Posterior cingulate gyrus (tissue), 11 donors: ENCODE measurements at regions not wholly inside any gene's neighbourhood (a gene's known extent, or its start where the extent isn't known, plus 50 kb on each side); places are given as distances from the start of the nearest gene placed in this dataset.
A peak's percentile ranks its signal among the peaks of the same experiment; 100 is the strongest.
"Not testable (repeated sequence)": the region's sequence is repeated elsewhere in the genome, so short reads cannot be mapped to it uniquely, and the experiment has no call there.

Source experiments
- DNase-seq, 10 donors: peaks; one replicate each; pipeline versions ENCODE4 v3.0.0 to v3.0.0-alpha.2; 2020 to 2021; ENCODE audit warnings: mixed read lengths in 3 of 10
- intact Hi-C: fragments of 100-400 bp; cut with DNase I; formaldehyde crosslinking; loops from one replicate; pipeline ENCODE4 v1.15.1; 2023

DNA sequence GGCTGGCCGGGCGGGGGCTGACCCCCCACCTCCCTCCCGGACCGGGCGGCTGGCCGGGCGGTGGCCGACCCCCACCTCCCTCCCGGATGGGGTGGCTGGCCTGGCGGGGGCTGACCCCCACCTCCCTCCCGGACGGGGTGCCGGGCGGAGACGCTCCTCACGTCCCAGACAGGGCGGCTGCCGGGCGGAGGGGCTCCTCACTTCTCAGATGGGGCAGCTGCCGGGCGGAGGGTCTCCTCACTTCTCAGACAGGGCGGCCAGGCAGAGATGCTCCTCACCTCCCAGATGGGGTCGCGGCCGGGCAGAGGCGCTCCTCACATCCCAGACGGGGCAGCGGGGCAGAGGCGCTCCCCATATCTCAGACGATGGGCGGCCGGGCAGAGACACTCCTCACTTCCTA is 965.8 kb upstream of the DEFB115 start:
- DNase-seq, intact Hi-C loops: not testable (repeated sequence)

DNA sequence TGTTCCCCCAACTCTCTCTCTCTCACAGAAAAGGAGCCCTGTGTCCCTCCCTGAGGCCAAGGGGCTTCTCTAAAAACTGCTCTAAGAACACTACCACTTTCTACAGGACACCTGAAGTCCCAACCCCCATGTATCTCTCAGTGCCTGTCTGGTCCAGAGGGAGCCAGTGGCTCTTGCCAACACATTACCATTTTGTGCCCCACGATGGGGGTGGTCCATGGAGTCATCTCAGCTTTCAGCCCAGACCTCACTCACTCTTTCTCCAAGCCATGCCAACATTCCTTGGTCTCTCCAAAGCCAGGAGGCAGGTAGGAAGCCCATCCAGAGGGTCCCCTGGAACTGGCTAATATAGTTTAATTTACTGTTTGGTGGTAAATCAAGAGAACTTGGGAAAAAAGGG is 962.1 kb upstream of the DEFB115 start:
- DNase-seq, intact Hi-C loops: not testable (repeated sequence)

- intact Hi-C loops, DNase-seq: not testable (repeated sequence)
Observed at GRCh38 chr20:30295967-30296366, 961.5 kb upstream of the DEFB115 start.

DNA sequence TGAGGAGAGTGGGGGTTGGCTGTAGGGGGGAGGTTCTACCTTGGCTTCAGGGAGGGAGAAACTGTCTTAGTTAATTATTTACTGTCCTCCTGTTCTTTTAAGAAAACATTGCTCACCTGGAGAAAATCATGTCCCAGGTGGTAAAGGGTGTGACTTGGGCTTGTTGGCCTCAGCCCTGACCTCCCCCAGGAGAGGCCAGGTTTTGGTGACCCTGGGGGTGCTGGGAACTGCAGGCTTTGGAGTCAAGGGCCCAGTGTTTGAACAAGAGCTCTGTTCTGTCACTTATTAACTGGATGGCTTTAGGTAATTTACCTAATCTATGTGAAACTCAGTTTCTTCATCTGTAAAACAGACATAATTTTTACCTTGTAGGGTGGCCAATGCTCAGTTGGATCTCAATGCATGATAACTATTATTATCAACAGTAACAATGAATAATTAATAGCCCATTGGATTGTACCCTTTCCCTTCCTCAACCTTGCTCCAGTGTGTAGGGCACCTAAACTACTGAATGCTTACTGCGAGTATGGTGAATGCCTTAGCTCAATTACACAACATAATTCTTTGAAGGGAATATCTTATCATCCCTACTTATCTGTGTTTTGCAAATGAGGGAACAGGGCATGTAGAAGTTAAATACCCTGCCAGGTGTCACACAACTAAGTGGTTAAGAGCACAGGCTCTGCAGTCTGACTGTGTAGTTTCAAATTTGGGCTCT is 959.4 kb upstream of the DEFB115 start:
- DNase-seq, intact Hi-C loops: not testable (repeated sequence)

DNA sequence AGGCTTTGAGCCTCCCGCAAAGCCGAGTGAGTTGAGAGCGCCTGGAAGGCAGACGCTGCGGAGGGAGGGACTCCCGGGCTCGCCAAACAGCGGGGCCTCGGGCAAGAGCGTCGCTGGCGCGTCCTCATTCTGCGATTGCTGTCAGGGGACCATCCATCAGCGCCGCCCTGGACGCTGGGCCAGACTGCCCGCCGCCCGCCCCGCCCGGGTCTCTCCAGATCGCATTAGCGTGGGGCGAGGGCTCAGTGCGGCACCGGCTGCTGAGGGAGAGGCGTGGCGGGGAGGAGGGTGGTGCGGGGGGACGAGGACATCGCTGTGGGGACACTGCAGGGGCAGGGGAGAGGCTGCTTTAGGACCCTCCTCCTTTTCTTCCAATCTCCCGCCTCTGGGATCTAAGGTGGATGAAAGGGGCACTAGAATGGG is 957.2 kb upstream of the DEFB115 start:
- intact Hi-C loops = not testable (repeated sequence)
- peak in 1 of 10 donors; percentile 83 for DNase-seq

- DNase-seq, intact Hi-C loops: not testable (repeated sequence)
Observed at GRCh38 chr20:30302786-30303185, 954.7 kb upstream of the DEFB115 start.

DNA sequence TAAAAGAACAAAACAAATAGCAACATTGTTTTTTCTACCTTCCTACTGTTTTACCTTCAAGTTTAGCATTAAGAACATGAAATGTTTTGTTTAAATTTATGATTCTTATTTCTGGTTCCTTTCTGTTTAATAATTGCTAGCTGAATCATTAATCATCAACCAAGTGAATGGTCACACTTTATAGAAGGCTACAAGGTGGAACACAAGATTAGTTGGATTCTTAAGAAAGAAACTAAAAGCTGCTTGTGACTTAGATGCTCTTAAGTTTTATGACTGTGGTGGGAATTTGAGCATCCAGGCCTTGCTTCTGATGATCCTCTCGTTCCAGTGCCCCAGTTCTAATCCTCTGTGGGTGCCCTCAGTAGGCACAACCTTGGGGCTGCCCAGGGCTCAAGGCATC is 947.5 kb upstream of the DEFB115 start:
- DNase-seq = not testable (repeated sequence)

GRCh38 chr20:30310385-30310784 is 947.1 kb upstream of the DEFB115 start:
- DNase-seq, intact Hi-C loops: not testable (repeated sequence)

More for the DNA sequence above, 947.5 kb upstream of the DEFB115 start:
- intact Hi-C loops = not testable (repeated sequence)

DNA sequence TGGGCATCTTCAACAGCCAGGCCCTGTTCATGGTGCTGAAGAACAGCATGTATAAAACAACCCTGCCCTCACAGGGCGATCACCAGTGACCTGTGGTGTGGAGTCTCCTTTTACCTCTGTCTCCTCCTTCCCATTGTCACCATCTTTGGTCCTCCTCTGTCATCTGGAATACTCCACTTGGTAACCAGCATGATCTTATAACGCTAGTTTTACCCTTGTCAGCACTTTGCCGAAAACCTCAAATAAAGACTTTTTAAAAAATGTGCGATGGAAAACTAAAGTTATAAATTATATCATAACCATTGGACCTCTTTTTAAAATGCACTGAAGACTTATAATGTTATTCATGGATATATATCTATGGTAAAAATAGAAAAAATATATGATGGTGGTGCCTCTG is 945.2 kb upstream of the DEFB115 start:
- intact Hi-C loops, DNase-seq: not testable (repeated sequence)

DNA sequence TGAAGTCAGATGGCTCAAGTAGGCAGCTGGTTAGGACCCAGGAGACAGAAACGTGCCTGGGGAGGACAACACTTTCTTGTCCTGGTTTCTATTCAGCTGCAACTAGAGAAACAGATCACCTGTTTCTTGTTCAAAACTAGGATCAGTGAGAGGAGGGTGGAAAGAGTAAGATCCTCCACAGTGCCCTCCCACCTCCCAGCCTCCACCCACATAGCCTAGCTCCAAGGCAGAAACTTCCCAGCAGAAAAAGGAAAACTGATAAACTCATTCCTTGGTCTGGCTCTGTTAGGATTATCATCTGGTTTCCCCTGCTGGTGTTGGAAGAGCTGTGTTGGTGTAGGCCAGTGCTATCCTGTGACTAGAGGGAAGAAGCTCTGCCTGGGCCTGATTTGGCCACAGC is 943.8 kb upstream of the DEFB115 start:
- intact Hi-C loops, DNase-seq: not testable (repeated sequence)

DNA sequence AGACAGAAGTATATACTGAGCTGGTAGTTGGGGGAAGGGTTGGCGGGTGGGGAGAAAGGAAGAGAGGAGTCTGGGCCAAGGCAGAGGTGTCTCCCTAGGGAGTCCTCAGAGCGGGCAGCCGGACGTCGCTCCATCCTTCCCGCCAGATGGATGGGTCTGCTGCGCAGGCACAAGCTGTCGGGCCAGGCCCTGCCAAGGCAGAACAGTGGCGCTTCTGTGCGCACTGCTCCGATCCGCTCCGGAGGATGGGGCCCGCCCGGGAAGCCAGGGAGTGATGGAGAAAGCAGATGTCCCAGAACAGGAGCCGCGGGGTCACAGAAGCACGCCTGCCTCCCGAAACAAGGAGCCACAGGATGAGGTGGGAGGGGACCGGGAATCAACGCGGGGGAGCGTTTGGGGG is 941.4 kb upstream of the DEFB115 start:
- intact Hi-C loops = not testable (repeated sequence)
- peak in 8 of 10 donors; percentile 46 to 92 (median 63) for DNase-seq

- DNase-seq = peak in 1 of 10 donors; percentile 16
- intact Hi-C loops = not testable (repeated sequence)
Observed at GRCh38 chr20:30316532-30317299, 940.7 kb upstream of the DEFB115 start.

- DNase-seq, intact Hi-C loops: not testable (repeated sequence)
Observed at GRCh38 chr20:30333744-30334143, 923.7 kb upstream of the DEFB115 start.

DNA sequence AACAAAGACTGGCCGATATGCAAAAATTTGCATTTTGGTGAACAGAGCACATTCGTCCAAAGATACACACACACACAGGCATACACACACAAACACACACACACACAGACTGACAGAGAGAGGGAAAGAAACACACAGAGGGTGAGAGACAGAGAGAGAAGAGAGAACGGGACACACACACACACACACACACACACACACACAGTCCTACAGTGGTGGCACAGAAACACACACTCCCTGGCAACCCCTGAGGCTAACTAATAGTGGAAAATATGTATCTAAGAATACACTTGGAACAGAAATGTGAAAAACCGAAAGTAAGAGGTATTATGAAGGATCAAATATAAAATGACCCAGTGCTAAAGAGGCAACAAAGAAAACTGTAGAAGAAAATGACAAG is 919.9 kb upstream of the DEFB115 start:
- DNase-seq, intact Hi-C loops: not testable (repeated sequence)

DNA sequence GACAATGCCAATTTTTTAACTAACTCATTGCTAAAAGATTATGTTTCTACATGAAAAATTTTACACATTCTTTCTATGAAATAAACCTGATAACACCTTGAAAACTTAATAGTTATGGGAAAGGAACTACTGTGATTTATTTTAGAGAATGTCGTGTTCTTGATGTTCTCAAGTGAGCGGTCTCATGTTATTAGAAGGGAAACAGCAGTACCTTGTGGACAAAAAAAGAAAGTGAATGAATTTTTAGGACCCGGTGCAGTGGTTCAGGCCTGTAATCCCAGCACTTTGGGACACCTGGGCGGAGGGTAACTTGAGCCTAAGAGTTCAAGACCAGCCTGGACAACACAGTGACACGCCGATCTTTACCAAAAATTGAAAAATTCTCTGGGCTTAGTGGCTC is 908.5 kb upstream of the DEFB115 start:
- DNase-seq, intact Hi-C loops: not testable (repeated sequence)

GRCh38 chr20:30356854-30357467 is 900.5 kb upstream of the DEFB115 start:
- DNase-seq, intact Hi-C loops: not testable (repeated sequence)

DNA sequence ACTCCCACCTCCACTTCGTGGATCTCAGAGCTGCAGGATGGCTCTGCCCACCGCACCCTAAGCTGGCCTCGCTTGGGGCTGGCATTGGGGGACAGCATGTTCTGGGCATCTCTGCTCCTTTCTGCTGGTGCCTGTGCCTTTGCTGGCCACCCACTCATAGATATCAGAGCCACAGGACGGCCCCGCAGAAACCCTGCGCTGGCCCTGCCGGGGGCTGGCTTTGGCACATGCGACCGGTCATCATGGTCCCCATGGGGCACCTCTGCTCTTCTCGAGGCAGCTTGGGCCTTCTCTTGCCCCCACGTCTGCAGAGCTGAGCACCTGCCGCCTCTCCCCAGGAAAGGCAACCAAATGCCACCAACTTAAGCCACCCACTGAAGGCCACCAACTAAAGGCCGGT is 895.7 kb upstream of the DEFB115 start:
- intact Hi-C loops, DNase-seq: not testable (repeated sequence)

GRCh38 chr20:30376430-30376766 is 881.1 kb upstream of the DEFB115 start:
- intact Hi-C loops = not testable (repeated sequence)
- DNase-seq = peak in 1 of 10 donors; percentile 44

- DNase-seq = peak; percentile 11 to 96 (median 77)
- intact Hi-C loops = no loop called here
Observed at GRCh38 chr20:30376767-30377658, 880.5 kb upstream of the DEFB115 start.

DNA sequence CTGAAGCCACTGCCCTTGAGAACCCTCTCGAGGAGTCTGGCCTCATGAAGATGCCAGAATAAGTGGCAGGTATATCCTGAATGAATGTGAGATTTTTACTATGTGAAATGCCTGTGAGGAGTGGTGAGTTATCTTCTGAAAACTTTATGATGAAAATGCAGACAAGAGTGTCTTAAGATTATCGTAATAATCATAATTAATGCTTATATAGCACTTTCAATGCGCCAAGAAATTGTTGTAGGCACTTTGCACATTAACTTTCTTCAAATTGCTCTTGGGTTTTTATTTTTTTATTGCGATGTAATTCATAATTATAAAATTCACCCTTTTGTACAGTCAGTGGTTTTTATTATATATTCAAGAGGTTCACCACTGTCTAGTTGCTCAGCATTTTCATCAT is 879.1 kb upstream of the DEFB115 start:
- DNase-seq, intact Hi-C loops: not testable (repeated sequence)
